ENCODE measurements at regions not wholly inside any gene's neighbourhood (a gene's known extent, or its start where the extent isn't known, plus 50 kb on each side); places are given as distances from the start of the nearest gene placed in this dataset.
A peak's percentile ranks its signal among the peaks of the same experiment; 100 is the strongest.

- no peak overlapping the region for H3K4me3 ChIP-seq (ENCODE audit: control insufficient read depth, low read depth, low read length)
- DNase-seq (ENCODE audit: low read depth): peak; percentile 94
- no peak for TF ChIP-seq CTCF (conservative IDR thresholded peaks at IDR 0.05; ENCODE audit: control insufficient read depth, insufficient read depth, low read depth, low read length)
Measured at GRCh38 chr4:53676402-53676871, 85.2 kb upstream of the LNX1 start.

GRCh38 chr4:53674903-53675302 is 83.6 kb upstream of the LNX1 start:
- no peak for TF ChIP-seq CTCF (conservative IDR thresholded peaks at IDR 0.05; ENCODE audit: control insufficient read depth, insufficient read depth, low read depth, low read length)
- no peak for DNase-seq (ENCODE audit: low read depth)
- no peak overlapping the region for H3K4me3 ChIP-seq (ENCODE audit: control insufficient read depth, low read depth, low read length)

- DNase-seq (ENCODE audit: low read depth): no peak
- TF ChIP-seq CTCF (conservative IDR thresholded peaks at IDR 0.05; ENCODE audit: control insufficient read depth, insufficient read depth, low read depth, low read length): no peak
- H3K4me3 ChIP-seq (ENCODE audit: control insufficient read depth, low read depth, low read length): no peak overlapping the region
Measured at GRCh38 chr4:53672873-53673272, 81.6 kb upstream of the LNX1 start.

GRCh38 chr4:53671757-53672156 is 80.5 kb upstream of the LNX1 start:
- TF ChIP-seq CTCF (conservative IDR thresholded peaks at IDR 0.05; ENCODE audit: control insufficient read depth, insufficient read depth, low read depth, low read length): no peak
- no peak overlapping the region for H3K4me3 ChIP-seq (ENCODE audit: control insufficient read depth, low read depth, low read length)
- no peak for DNase-seq (ENCODE audit: low read depth)

GRCh38 chr4:53659737-53660136 is 68.5 kb upstream of the LNX1 start:
- no peak overlapping the region for H3K4me3 ChIP-seq (ENCODE audit: control insufficient read depth, low read depth, low read length)
- TF ChIP-seq CTCF (conservative IDR thresholded peaks at IDR 0.05; ENCODE audit: control insufficient read depth, insufficient read depth, low read depth, low read length): no peak
- DNase-seq (ENCODE audit: low read depth): no peak

- no peak overlapping the region for H3K4me3 ChIP-seq (ENCODE audit: control insufficient read depth, low read depth, low read length)
- no peak for TF ChIP-seq CTCF (conservative IDR thresholded peaks at IDR 0.05; ENCODE audit: control insufficient read depth, insufficient read depth, low read depth, low read length)
- no peak for DNase-seq (ENCODE audit: low read depth)
Measured at GRCh38 chr4:53659112-53659511, 67.8 kb upstream of the LNX1 start.

- no peak for DNase-seq (ENCODE audit: low read depth)
- no peak overlapping the region for H3K4me3 ChIP-seq (ENCODE audit: control insufficient read depth, low read depth, low read length)
- no peak for TF ChIP-seq CTCF (conservative IDR thresholded peaks at IDR 0.05; ENCODE audit: control insufficient read depth, insufficient read depth, low read depth, low read length)
Measured at GRCh38 chr4:53658029-53658428, 66.7 kb upstream of the LNX1 start.
